HepG2 (cell line): ENCODE measurements at regions not wholly inside any gene's neighbourhood (a gene's known extent, or its start where the extent isn't known, plus 50 kb on each side); places are given as distances from the start of the nearest gene placed in this dataset.

Experiments
- FOXA1 ChIP-seq, 2 experiments: fragments of 450-650 bp in 1 of 2; sonication (generic) in 1 of 2; formaldehyde crosslinking in 1 of 2; IDR thresholded peaks; 2 replicates each; pipeline versions ENCODE4 v1.4.0 to v1.6.1; 2016 to 2020; ENCODE audit warnings: missing genetic modification reagents in 1 of 2
- MAZ ChIP-seq, 2 experiments: sonication (generic) in 1 of 2; formaldehyde crosslinking in 1 of 2; IDR thresholded peaks; 2 replicates each; pipeline versions ENCODE4 v1.5.0 to v1.6.1; 2012 to 2020; ENCODE audit warnings: low read depth in 2 of 2, mild to moderate bottlenecking in 2 of 2, borderline replicate concordance in 1 of 2, improper control_type of control experiment in 1 of 2, low read length in 1 of 2, missing genetic modification reagents in 1 of 2, moderate library complexity in 1 of 2
- POLR2A ChIP-seq, 2 experiments: IDR thresholded peaks; 2 replicates each; pipeline ENCODE4 v1.6.1; 2011; ENCODE audit warnings: low read depth in 2 of 2, low read length in 2 of 2, mild to moderate bottlenecking in 1 of 2, moderate library complexity in 1 of 2; ENCODE audit not compliant: insufficient read depth in 1 of 2
- SETDB1 ChIP-seq: sonication (generic); formaldehyde crosslinking; IDR thresholded peaks from 2 replicates; pipeline ENCODE4 v1.5.1; 2020; ENCODE audit warnings: missing genetic modification reagents, mild to moderate bottlenecking, borderline replicate concordance
- SRSF4 ChIP-seq: fragments of 200-400 bp; formaldehyde crosslinking; IDR thresholded peaks from one replicate; pipeline ENCODE4 v1.6.1; 2018; ENCODE audit warnings: mild to moderate bottlenecking, low read depth, low read length, moderate library complexity; ENCODE audit not compliant: poor library complexity, severe bottlenecking
- TCF12 ChIP-seq, 2 experiments: fragments of 450-650 bp in 1 of 2; sonication (generic) in 1 of 2; formaldehyde crosslinking in 1 of 2; IDR thresholded peaks; 2 replicates each; pipeline versions ENCODE4 v1.6.1 to v1.8.0; 2017 to 2022; ENCODE audit warnings: antibody characterized with exemption in 1 of 2, mild to moderate bottlenecking in 1 of 2, missing genetic modification reagents in 1 of 2, moderate library complexity in 1 of 2
- ZNF274 ChIP-seq: sonication (generic); formaldehyde crosslinking; IDR thresholded peaks from 2 replicates; pipeline ENCODE4 v1.5.1; 2020; ENCODE audit warnings: mild to moderate bottlenecking, missing genetic modification reagents

- no peak for TF ChIP-seq FOXA1 (IDR thresholded peaks at IDR 0.05)
- no peak for TF ChIP-seq FOXA1 (CRISPR knock-in tag; IDR thresholded peaks at IDR 0.05)
- TF ChIP-seq SETDB1 (CRISPR knock-in tag), result no peak
- TF ChIP-seq ZNF274 (CRISPR knock-in tag), result no peak
- no peak for TF ChIP-seq SRSF4
- no peak for TF ChIP-seq POLR2A (IDR thresholded peaks at IDR 0.05; ENCODE audit: insufficient read depth in 1 of 2, low read depth in 2 of 2, low read length in 2 of 2)
- TF ChIP-seq TCF12 (IDR thresholded peaks at IDR 0.05), result no peak
- no peak for TF ChIP-seq TCF12 (CRISPR knock-in tag; IDR thresholded peaks at IDR 0.05)
- no peak for TF ChIP-seq MAZ (IDR thresholded peaks at IDR 0.05; ENCODE audit: borderline replicate concordance, low read depth, low read length)
- no peak for TF ChIP-seq MAZ (CRISPR knock-in tag; IDR thresholded peaks at IDR 0.05; ENCODE audit: low read depth)
Observed at GRCh38 chr12:111185889-111186227, 183.0 kb downstream of the PHETA1 start.
